ENCODE measurements at regions not wholly inside any gene's neighbourhood (a gene's known extent, or its start where the extent isn't known, plus 50 kb on each side); places are given as distances from the start of the nearest gene placed in this dataset.
"Not testable (repeated sequence)": the region's sequence is repeated elsewhere in the genome, so short reads cannot be mapped to it uniquely, and the experiment has no call there.

DNA sequence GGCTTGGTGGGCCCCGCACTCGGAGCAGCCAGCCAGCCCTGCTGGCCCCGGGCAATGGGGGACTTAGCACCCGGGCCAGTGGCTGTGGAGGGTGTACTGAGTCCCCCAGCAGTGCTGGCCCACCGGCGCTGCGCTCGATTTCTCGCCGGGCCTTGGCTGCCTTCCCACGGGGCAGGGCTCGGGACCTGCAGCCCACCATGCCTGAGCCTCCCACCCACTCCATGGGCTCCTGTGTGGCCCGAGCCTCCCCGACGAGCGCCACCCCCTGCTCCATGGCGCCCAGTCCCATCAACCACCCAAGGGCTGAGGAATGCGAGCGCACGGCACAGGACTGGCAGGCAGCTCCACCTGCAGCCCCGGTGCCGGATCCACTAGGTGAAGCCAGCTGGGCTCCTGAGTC, 202.2 kb downstream of the ZC3H11B start:
- TF ChIP-seq, protein P1, sequence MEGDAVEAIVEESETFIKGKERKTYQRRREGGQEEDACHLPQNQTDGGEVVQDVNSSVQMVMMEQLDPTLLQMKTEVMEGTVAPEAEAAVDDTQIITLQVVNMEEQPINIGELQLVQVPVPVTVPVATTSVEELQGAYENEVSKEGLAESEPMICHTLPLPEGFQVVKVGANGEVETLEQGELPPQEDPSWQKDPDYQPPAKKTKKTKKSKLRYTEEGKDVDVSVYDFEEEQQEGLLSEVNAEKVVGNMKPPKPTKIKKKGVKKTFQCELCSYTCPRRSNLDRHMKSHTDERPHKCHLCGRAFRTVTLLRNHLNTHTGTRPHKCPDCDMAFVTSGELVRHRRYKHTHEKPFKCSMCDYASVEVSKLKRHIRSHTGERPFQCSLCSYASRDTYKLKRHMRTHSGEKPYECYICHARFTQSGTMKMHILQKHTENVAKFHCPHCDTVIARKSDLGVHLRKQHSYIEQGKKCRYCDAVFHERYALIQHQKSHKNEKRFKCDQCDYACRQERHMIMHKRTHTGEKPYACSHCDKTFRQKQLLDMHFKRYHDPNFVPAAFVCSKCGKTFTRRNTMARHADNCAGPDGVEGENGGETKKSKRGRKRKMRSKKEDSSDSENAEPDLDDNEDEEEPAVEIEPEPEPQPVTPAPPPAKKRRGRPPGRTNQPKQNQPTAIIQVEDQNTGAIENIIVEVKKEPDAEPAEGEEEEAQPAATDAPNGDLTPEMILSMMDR (conservative IDR thresholded peaks at IDR 0.05 in 1 of 2, IDR thresholded peaks at IDR 0.05 in 1 of 2; ENCODE audit: low read depth in 1 of 2, low read length in 2 of 2): not testable (repeated sequence)
- TF ChIP-seq EZH2 (IDR thresholded peaks at IDR 0.05; ENCODE audit: low read length, missing control alignments): not testable (repeated sequence)
